ENCODE measurements at regions not wholly inside any gene's neighbourhood (a gene's known extent, or its start where the extent isn't known, plus 50 kb on each side); places are given as distances from the start of the nearest gene placed in this dataset.

DNA sequence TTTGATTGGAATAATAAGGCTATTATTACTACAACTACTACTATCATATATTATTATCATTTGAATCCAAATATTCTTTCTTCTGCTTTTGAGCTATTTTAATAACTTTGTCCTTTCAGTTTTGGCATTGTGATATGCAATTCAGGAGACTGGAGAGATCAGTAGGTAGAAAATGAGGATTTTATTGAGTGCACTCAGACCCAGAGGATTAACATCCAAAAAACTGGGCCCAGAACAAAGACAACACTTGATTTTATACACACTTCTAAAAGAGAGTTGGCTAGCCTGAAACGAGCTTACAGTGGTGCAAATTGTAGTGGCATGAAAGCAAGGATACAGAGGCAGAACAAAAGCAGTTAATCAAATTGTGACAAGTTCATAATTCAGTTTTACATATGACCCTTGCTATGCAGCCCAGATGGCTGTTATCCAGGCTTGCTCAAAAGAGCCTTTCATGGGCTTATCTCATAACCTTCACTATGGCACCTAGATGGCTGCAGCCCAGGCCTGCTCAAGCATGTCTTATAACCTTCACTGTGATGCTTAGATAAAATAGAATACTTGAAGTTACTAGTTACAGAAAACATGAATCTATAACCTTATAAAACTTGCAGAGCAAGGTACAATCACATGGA, 796.3 kb upstream of the RAG2 start:
- TF ChIP-seq CTCF (IDR thresholded peaks at IDR 0.05) (no peak), USF1 (CRISPR knock-in tag; IDR thresholded peaks at IDR 0.05) (no peak), NR2C2 (CRISPR knock-in tag; IDR thresholded peaks at IDR 0.05) (no peak), STAT6 (CRISPR knock-in tag; conservative IDR thresholded peaks at IDR 0.05; ENCODE audit: low read depth) (no peak), FOXJ3 (CRISPR knock-in tag; IDR thresholded peaks at IDR 0.05; ENCODE audit: borderline replicate concordance) (no peak)

All from WTC11 (cell line).